ENCODE measurements at regions not wholly inside any gene's neighbourhood (a gene's known extent, or its start where the extent isn't known, plus 50 kb on each side); places are given as distances from the start of the nearest gene placed in this dataset.

DNA sequence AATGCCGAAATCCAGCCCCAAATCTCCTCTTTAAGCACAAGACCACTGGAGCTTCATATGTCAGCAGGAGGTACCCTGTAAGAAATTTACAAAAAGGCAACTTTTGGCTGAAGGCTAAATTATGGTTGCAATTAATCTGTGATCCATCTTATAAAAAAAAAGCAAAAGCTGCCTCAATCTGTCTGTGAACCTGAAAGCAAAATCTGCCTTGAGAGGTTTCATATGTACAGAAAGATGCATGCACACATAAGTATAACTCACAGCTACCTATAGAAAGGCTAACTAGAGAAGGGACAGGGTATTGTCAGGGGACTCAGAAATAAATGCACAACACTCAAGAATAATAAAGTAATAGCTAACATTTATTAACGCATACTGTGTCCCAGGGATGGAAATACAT, 964.2 kb upstream of the ADGRL2 start:
- no peaks in the 10 kb centered on the region for H3K9me3 ChIP-seq (ENCODE audit: control insufficient read depth, low read length, poor library complexity, severe bottlenecking)
- Mint-ChIP-seq H3K4me1 (no peaks in the 10 kb centered on the region), H3K27me3 (no peaks in the 10 kb centered on the region), H3K36me3 (ENCODE audit: low read depth) (no peaks in the 10 kb centered on the region), H3K27ac (no peak overlapping the region), H3K4me3 (no peak overlapping the region)
- DNase-seq = no peak
- ATAC-seq = no peak

DNA sequence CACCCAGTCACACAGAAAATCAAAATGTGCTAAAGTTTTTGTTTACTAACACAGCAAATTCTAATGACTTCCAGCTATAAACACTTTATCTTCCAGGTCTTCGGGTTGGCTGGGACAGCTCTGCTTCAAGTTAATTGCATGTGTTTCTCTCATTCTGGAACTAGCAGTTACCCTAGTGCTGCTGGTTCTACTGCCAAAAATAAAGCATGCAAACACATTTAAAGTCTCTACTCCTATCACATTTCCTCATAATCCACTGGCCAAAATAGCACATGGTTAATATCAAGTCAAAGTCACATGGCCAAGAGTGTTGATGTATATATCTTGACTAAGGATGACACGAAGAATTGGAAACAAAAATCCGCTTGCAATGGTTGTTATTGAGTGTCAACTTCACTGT, 973.1 kb upstream of the ADGRL2 start:
- Mint-ChIP-seq H3K27me3 (no peaks in the 10 kb centered on the region), H3K4me3 (no peak overlapping the region), H3K4me1 (no peaks in the 10 kb centered on the region), H3K27ac (no peak overlapping the region), H3K36me3 (ENCODE audit: low read depth) (no peaks in the 10 kb centered on the region)
- no peak for DNase-seq
- no peak for ATAC-seq
- H3K9me3 ChIP-seq (ENCODE audit: control insufficient read depth, low read length, poor library complexity, severe bottlenecking) = no peaks in the 10 kb centered on the region

DNA sequence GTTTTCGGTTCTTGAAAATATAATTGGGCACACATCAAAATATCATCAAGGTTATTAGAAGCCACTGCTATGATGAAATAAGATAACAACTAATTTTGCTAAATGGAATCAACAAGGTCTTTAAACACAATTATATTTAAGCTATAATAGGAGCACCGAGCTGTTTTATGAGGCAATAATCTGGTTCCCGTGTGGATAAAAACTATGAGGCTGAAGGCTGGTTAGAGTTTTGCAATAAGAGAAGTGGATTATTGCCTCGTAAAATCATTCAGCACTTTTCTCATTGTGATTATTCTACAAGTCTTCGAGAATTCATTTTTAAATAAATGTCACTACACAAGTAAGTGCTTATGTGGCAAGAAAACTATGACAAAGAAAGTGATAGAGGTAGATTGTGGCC, 975.7 kb upstream of the ADGRL2 start:
- Mint-ChIP-seq H3K27ac (no peak overlapping the region), H3K27me3 (no peaks in the 10 kb centered on the region), H3K36me3 (ENCODE audit: low read depth) (no peaks in the 10 kb centered on the region), H3K4me1 (no peaks in the 10 kb centered on the region), H3K4me3 (no peak overlapping the region)
- no peaks in the 10 kb centered on the region for H3K9me3 ChIP-seq (ENCODE audit: control insufficient read depth, low read length, poor library complexity, severe bottlenecking)
- no peak for DNase-seq
- no peak for ATAC-seq

DNA sequence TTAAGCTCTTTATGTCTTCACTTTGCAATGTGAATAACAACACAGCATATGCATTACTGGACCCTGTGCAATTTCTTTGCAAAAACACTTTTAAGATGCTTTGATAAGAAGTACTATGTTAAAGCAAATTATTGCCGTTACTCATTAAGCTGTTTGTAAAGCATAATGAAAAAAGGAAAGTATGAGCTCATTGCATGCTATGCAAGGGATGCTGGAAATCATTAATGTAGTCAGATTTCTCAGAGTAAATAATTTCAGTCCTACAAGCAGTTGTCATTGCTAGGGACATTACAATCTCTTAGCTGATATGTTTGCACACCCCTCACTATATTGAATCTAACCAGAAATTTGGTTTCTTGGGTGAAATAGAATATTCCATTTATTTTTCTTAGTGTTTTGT, 982.5 kb upstream of the ADGRL2 start:
- H3K9me3 ChIP-seq (ENCODE audit: control insufficient read depth, low read length, poor library complexity, severe bottlenecking) = no peaks in the 10 kb centered on the region
- ATAC-seq (no peak), DNase-seq (no peak)
- Mint-ChIP-seq H3K4me1 (no peaks in the 10 kb centered on the region), H3K27me3 (no peaks in the 10 kb centered on the region), H3K36me3 (ENCODE audit: low read depth) (no peaks in the 10 kb centered on the region), H3K4me3 (no peak overlapping the region), H3K27ac (no peak overlapping the region)

DNA sequence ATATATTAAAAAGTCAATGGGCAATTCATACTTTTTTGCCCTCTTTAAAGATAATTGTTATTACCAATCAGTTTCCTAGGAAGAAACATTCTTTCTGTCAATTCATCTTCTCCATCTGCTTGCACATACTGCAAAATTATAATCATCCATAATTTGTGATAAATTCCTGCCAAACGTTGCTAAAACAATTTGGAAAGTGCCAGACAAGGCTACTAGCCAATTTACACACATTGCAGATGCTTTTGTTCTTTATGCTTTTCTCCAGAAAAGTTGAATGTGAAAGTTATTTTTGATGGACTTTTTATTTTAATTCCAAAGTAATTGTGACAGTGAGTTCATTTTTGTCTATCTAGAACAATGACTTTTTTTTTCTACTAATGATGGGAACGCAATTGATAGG, 992.8 kb upstream of the ADGRL2 start:
- Mint-ChIP-seq H3K27ac (no peak overlapping the region), H3K4me1 (no peaks in the 10 kb centered on the region), H3K27me3 (no peaks in the 10 kb centered on the region), H3K36me3 (ENCODE audit: low read depth) (no peaks in the 10 kb centered on the region), H3K4me3 (no peak overlapping the region)
- no peaks in the 10 kb centered on the region for H3K9me3 ChIP-seq (ENCODE audit: control insufficient read depth, low read length, poor library complexity, severe bottlenecking)
- DNase-seq (no peak), ATAC-seq (no peak)

DNA sequence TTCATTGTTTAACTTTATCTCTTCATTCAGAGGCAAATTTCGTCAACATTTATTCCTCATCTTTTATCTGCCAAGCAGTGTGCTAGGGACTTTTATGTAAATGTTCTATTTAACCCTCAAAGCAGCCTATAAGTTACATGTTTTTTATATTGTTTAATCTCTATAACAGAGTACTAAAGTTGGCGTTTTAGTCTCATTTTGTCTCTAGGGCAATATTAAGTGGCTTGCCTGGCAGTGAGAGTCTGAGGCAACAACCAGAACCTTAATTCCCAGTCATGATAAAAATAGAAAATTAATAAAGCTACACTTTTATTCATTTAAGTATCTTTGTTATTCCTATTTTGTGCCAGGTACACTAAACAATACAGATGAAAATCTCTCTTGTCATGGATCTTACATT, 994.3 kb upstream of the ADGRL2 start:
- no peak overlapping the region for H3K27ac Mint-ChIP-seq
- no peaks in the 10 kb centered on the region for H3K36me3 Mint-ChIP-seq (ENCODE audit: low read depth)
- no peak overlapping the region for H3K4me3 Mint-ChIP-seq
- DNase-seq (no peak), ATAC-seq (no peak)
- H3K9me3 ChIP-seq (ENCODE audit: control insufficient read depth, low read length, poor library complexity, severe bottlenecking) = no peaks in the 10 kb centered on the region
- no peaks in the 10 kb centered on the region for H3K27me3 Mint-ChIP-seq
- H3K4me1 Mint-ChIP-seq = no peaks in the 10 kb centered on the region

DNA sequence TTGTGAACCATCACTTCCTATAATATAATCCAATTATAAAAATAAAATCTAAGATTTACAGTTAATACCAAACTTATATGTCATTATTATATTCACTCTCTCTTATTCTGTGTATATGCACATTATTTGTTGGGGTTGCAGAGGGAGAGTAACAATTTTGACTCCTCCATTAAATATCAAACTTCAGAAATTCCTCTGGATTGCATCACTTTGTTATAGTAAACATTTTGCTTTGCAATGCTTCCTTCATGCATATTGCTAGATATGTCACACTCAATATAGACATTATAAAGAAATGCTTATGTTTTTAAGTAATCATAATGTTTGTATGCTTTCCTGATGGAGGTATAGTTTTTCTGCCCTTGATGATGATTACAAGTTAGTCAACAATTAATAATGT, 999.0 kb upstream of the ADGRL2 start:
- ATAC-seq (no peak), DNase-seq (no peak)
- Mint-ChIP-seq H3K4me1 (no peaks in the 10 kb centered on the region), H3K36me3 (ENCODE audit: low read depth) (no peaks in the 10 kb centered on the region), H3K27ac (no peak overlapping the region), H3K27me3 (no peaks in the 10 kb centered on the region), H3K4me3 (no peak overlapping the region)
- H3K9me3 ChIP-seq (ENCODE audit: control insufficient read depth, low read length, poor library complexity, severe bottlenecking) = peaks cover 5% of the 10 kb centered on the region

DNA sequence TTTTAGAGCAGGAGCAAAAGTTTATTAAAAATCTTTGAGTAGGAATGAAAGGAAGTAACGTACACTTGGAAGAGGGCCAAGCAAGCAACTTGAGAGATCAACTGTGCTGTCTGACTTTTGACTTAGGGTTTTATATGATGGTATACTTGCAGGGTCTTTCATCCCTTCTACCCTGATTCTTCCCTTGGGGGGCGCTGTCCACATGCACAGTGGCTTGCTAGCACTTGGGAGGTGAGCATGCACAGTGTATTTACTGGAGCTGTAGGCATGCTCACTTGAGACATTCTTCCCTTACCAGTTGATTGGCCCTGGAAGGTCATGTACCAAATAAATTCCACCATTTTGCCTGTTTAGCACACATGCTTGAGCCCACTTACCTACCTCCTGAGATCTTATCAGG, 1001.3 kb upstream of the ADGRL2 start:
- H3K27ac Mint-ChIP-seq = no peak overlapping the region
- H3K9me3 ChIP-seq (ENCODE audit: control insufficient read depth, low read length, poor library complexity, severe bottlenecking) = peaks cover 5% of the 10 kb centered on the region
- H3K4me1 Mint-ChIP-seq = no peaks in the 10 kb centered on the region
- no peak overlapping the region for H3K4me3 Mint-ChIP-seq
- no peaks in the 10 kb centered on the region for H3K27me3 Mint-ChIP-seq
- H3K36me3 Mint-ChIP-seq (ENCODE audit: low read depth) = no peaks in the 10 kb centered on the region
- no peak for ATAC-seq
- no peak for DNase-seq

DNA sequence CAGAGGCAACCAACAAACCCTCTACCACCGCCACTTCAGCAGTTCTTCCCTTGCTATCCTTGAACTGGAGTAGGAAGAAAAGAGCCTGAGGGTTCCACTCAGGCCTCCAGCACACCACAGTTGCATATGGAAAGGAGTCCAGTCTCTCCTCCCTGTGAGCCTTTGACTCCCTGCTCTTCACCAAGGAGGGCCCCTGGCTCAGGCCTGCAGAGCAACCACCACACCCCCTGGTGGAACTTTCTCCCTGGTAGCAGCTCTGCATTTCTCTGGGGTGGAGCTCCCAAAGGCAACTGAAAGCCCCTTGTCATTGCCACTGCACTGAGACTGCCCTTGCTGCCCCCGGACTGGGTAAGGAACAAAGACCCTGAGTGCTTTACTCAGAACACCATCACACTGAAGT, 1021.5 kb upstream of the ADGRL2 start:
- DNase-seq = no peak
- H3K9me3 ChIP-seq (ENCODE audit: control insufficient read depth, low read length, poor library complexity, severe bottlenecking) = no peaks in the 10 kb centered on the region
- H3K27me3 Mint-ChIP-seq = no peaks in the 10 kb centered on the region
- no peak for ATAC-seq
- no peaks in the 10 kb centered on the region for H3K36me3 Mint-ChIP-seq (ENCODE audit: low read depth)
- no peaks in the 10 kb centered on the region for H3K4me1 Mint-ChIP-seq
- no peak overlapping the region for H3K27ac Mint-ChIP-seq
- no peak overlapping the region for H3K4me3 Mint-ChIP-seq

DNA sequence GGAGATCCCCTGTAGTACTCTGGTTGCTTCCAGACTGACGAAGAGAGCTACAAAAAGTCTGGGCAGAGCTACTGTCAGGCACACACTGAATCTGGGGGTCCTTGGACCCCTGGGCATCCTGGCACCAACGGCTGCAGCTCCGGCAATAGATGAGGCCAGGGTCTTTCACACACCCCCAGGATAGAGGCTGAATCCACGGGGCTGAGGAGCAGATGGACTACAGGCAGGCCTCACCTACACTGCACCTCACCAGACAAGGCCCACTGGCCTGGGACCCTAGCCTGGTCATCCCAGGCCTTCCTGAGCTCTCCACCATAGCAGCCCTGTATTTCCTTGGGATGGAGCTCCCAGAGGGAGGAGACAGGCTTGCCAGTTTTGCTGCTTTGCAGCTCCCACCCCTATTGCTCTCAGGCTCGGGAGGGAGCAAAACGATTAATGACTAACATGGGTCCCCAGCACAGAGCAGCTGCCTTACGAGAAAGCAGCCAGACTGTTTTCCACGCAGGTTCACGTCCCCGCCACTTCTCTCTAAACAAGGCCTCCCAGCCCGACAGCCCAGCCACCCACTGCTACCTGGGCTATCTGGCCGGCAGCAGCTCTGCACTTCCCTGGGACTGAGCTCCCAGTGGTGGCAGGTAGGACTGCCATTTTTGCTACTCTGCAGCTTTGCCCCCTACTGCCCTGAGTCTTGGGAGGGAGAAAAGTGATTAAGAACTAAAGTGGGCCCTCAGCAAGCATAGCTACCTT, 1022.5 kb upstream of the ADGRL2 start:
- H3K9me3 ChIP-seq (ENCODE audit: control insufficient read depth, low read length, poor library complexity, severe bottlenecking) = no peaks in the 10 kb centered on the region
- H3K27ac Mint-ChIP-seq = no peak overlapping the region
- DNase-seq (no peak), ATAC-seq (no peak)
- H3K4me3 Mint-ChIP-seq = no peak overlapping the region
- no peaks in the 10 kb centered on the region for H3K27me3 Mint-ChIP-seq
- H3K4me1 Mint-ChIP-seq = no peaks in the 10 kb centered on the region
- H3K36me3 Mint-ChIP-seq (ENCODE audit: low read depth) = no peaks in the 10 kb centered on the region

DNA sequence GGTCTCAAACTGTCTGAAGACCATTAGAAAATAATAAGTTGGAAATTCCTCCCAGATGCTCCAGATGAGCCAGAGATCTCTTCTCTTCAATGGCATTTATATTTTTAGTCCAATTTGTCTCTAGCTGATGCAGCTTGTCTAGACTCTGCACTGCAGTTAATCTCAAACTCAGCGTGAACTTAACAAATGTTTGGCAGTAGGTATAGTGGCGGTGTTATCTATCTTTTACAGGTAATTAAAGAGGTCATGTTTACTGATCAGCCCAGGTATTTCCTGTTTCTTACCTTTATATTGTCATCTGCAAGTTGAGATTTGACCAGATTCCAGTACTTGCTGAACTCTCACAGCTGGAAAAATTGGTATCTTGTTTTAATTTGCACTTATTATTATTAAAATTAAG, 1024.5 kb upstream of the ADGRL2 start:
- DNase-seq (no peak), ATAC-seq (no peak)
- no peak overlapping the region for H3K4me3 Mint-ChIP-seq
- H3K27ac Mint-ChIP-seq = no peak overlapping the region
- no peaks in the 10 kb centered on the region for H3K9me3 ChIP-seq (ENCODE audit: control insufficient read depth, low read length, poor library complexity, severe bottlenecking)
- H3K27me3 Mint-ChIP-seq = no peaks in the 10 kb centered on the region
- no peaks in the 10 kb centered on the region for H3K4me1 Mint-ChIP-seq
- H3K36me3 Mint-ChIP-seq (ENCODE audit: low read depth) = no peaks in the 10 kb centered on the region

DNA sequence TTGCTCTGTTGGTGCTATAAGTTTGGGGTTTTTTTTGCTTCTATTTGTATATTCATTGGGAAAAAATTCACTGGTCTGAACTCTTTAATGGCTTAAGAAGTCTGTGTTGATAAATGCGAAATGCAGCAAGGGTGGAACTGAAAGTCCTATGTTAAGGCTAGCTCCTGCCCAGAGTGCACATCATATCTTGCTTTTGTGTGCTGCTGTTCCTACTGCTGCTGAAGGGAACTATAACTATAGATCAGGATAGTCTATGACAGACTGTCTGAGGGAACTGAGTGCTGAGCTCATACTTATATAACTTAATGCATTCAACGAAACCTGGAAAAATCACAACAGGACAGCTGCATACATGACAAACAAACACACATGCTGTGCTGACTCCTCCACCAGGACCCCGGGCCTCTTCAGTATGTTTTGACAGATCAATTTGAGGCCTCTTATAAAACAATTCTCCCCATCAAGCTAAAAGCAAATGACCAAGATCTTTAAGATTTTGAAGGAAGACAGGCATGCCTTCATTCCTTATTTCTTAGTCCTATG, 1031.5 kb upstream of the ADGRL2 start:
- H3K4me3 Mint-ChIP-seq = no peak overlapping the region
- H3K4me1 Mint-ChIP-seq = no peaks in the 10 kb centered on the region
- H3K36me3 Mint-ChIP-seq (ENCODE audit: low read depth) = no peaks in the 10 kb centered on the region
- DNase-seq (no peak), ATAC-seq (no peak)
- H3K9me3 ChIP-seq (ENCODE audit: control insufficient read depth, low read length, poor library complexity, severe bottlenecking) = no peaks in the 10 kb centered on the region
- H3K27me3 Mint-ChIP-seq = no peaks in the 10 kb centered on the region
- no peak overlapping the region for H3K27ac Mint-ChIP-seq

DNA sequence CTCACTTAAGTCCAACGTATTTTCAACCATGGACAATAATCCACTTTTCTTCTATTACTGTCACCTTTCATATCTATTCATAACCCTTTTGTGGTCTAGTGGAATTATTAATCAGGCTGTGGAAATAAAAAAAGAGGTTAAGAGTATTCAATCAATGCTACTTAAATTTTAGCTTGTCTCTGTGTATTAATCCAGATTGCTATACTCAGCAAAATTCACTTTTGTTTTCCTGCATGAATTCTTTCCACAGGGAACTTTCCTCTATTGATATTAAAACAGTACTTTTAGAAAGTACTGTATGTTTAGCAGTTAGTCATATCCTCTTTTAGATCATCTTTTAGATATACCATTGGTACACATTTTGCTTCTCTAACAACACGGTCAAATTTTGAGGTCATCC, 1033.0 kb upstream of the ADGRL2 start:
- H3K27ac Mint-ChIP-seq = no peak overlapping the region
- no peak overlapping the region for H3K4me3 Mint-ChIP-seq
- H3K4me1 Mint-ChIP-seq = no peaks in the 10 kb centered on the region
- no peaks in the 10 kb centered on the region for H3K27me3 Mint-ChIP-seq
- DNase-seq = no peak
- no peak for ATAC-seq
- no peaks in the 10 kb centered on the region for H3K9me3 ChIP-seq (ENCODE audit: control insufficient read depth, low read length, poor library complexity, severe bottlenecking)
- no peaks in the 10 kb centered on the region for H3K36me3 Mint-ChIP-seq (ENCODE audit: low read depth)

DNA sequence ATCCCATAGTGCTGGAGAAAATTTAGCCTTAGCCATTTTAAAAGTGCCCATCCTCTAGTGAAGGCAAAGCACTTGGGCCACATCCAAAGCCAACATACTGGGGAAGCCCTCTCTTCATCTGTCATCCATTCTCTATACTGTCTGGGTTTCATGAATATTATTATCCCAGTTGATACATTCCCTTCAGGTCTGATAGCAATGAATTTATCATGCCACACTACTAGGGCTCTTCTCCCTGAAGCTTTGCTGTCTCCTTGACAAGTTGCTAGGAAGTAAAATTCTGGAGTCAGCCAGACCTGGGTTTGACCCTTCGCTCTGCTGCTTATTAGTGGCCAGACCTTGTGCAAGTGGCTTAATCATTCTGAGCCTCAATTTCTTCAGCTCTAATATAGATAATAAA, 1041.4 kb upstream of the ADGRL2 start:
- Mint-ChIP-seq H3K36me3 (ENCODE audit: low read depth) (no peaks in the 10 kb centered on the region), H3K4me3 (no peak overlapping the region), H3K4me1 (no peaks in the 10 kb centered on the region), H3K27me3 (no peaks in the 10 kb centered on the region), H3K27ac (no peak overlapping the region)
- no peak for ATAC-seq
- no peaks in the 10 kb centered on the region for H3K9me3 ChIP-seq (ENCODE audit: control insufficient read depth, low read length, poor library complexity, severe bottlenecking)
- no peak for DNase-seq
